Hematopoietic multipotent progenitor cell treated with erythropoietin and hydrocortisone succinate and interleukin-3 and kit ligand, for 8 days (in vitro differentiated cells): ENCODE measurements at regions not wholly inside any gene's neighbourhood (a gene's known extent, or its start where the extent isn't known, plus 50 kb on each side); places are given as distances from the start of the nearest gene placed in this dataset.
"Not testable (repeated sequence)": the region's sequence is repeated elsewhere in the genome, so short reads cannot be mapped to it uniquely, and the experiment has no call there.

Experiments
- DNase-seq: peaks from one replicate; pipeline ENCODE4 v3.0.0-alpha.2; 2015

- no peak for DNase-seq
Observed at GRCh38 chr16:66265048-66265415, 101.5 kb upstream of the CDH5 start.

- no peak for DNase-seq
Observed at GRCh38 chr16:66264311-66265047, 102.0 kb upstream of the CDH5 start.

GRCh38 chr16:66263973-66264310 lies 102.5 kb upstream of the CDH5 start:
- no peak for DNase-seq

GRCh38 chr16:66263168-66263972 lies 103.1 kb upstream of the CDH5 start:
- no peak for DNase-seq

- no peak for DNase-seq
Observed at GRCh38 chr16:66262253-66263167, 104.0 kb upstream of the CDH5 start.

- no peak for DNase-seq
Observed at GRCh38 chr16:66261826-66262225, 104.7 kb upstream of the CDH5 start.

GRCh38 chr16:66260522-66261254 lies 105.8 kb upstream of the CDH5 start:
- DNase-seq, result no peak

- DNase-seq, result no peak
Observed at GRCh38 chr16:66258916-66259845, 107.3 kb upstream of the CDH5 start.

- DNase-seq, result no peak
Observed at GRCh38 chr16:66256919-66257318, 109.6 kb upstream of the CDH5 start.

GRCh38 chr16:66255647-66256046 lies 110.8 kb upstream of the CDH5 start:
- no peak for DNase-seq

GRCh38 chr16:66254751-66255150 lies 111.7 kb upstream of the CDH5 start:
- DNase-seq, result no peak

- no peak for DNase-seq
Observed at GRCh38 chr16:66254106-66254505, 112.4 kb upstream of the CDH5 start.

- no peak for DNase-seq
Observed at GRCh38 chr16:66251476-66252160, 114.9 kb upstream of the CDH5 start.

- DNase-seq, result no peak
Observed at GRCh38 chr16:66250686-66251431, 115.6 kb upstream of the CDH5 start.

- no peak for DNase-seq
Observed at GRCh38 chr16:66247516-66248481, 118.7 kb upstream of the CDH5 start.

GRCh38 chr16:66245868-66246267 lies 120.6 kb upstream of the CDH5 start:
- no peak for DNase-seq

GRCh38 chr16:66245072-66245471 lies 121.4 kb upstream of the CDH5 start:
- DNase-seq, result no peak

- DNase-seq, result no peak
Observed at GRCh38 chr16:66242672-66243071, 123.8 kb upstream of the CDH5 start.

GRCh38 chr16:66242206-66242605 lies 124.3 kb upstream of the CDH5 start:
- DNase-seq, result not testable (repeated sequence)
